HCT116 (cell line): ENCODE measurements at regions not wholly inside any gene's neighbourhood (a gene's known extent, or its start where the extent isn't known, plus 50 kb on each side); places are given as distances from the start of the nearest gene placed in this dataset.

Experiments used
- ATAC-seq: fragments of 200-7000 bp; cut with Tn5 transposase; 2 replicates; pipeline ENCODE4 v1.9.1; 2020; ENCODE audit warnings: mild to moderate bottlenecking, moderate library complexity
- BruUV-seq: library from RNA; stranded (reverse); fragments of 400-500 nt; replicated peaks from 2 replicates; lab custom pipeline; 2021; lab: Mats Ljungman, UMichigan
- CTCF ChIA-PET: fragments of 300-600 bp; sonication (Branson Sonifier 250); formaldehyde crosslinking; loops from one replicate; lab custom pipeline; 2021; ENCODE audit warnings: antibody characterized with exemption; lab: Charles Lee
- POLR2A ChIA-PET: fragments of 300-600, 350-600 bp; sonication (Branson Sonifier 250); formaldehyde crosslinking; loops from one replicate; lab custom pipeline; 2021; ENCODE audit warnings: antibody characterized with exemption; lab: Charles Lee
- RAD21 ChIA-PET, 2 experiments: fragments of 300-600 bp; sonication (Branson Sonifier 250); formaldehyde crosslinking; loops; one replicate each; lab custom pipeline; 2023; ENCODE audit warnings: low total read pairs in 2 of 2; ENCODE audit not compliant: uncharacterized antibody in 2 of 2, unreplicated experiment in 2 of 2, low non-redundant PET in 1 of 2; lab: Charles Lee
- DNase-seq: peaks from one replicate; pipeline ENCODE4 v3.0.0-alpha.2; 2010; ENCODE audit warnings: low read depth, low spot score
- H2AFZ ChIP-seq: fragments of 200-600 bp; shearing (Covaris generic), sonication (generic); 2 replicates; pipeline ENCODE4 v1.6.1; 2017; ENCODE audit warnings: low read depth, mixed run types, mixed read lengths, antibody characterized with exemption, low read length; ENCODE audit not compliant: poor library complexity, severe bottlenecking
- H3K27ac ChIP-seq: 2 replicates; pipeline ENCODE4 v1.5.1; 2012; ENCODE audit warnings: low read depth, low read length
- H3K27me3 ChIP-seq: fragments of 200-600 bp; sonication (generic); 2 replicates; pipeline ENCODE4 v1.6.1; 2016; ENCODE audit warnings: mixed run types, low read length, mixed read lengths; ENCODE audit not compliant: insufficient read depth
- H3K36me3 ChIP-seq, 2 experiments: fragments of 200-500 bp in 1 of 2; fragments of 200-600 bp in 1 of 2; sonication (Bioruptor generic) in 1 of 2; sonication (generic) in 1 of 2; 2 replicates each; pipeline versions ENCODE4 v1.5.1 to v1.6.1; 2014 to 2016; ENCODE audit warnings: low read length in 2 of 2, inconsistent platforms in 1 of 2, mixed read lengths in 1 of 2, mixed run types in 1 of 2; ENCODE audit not compliant: insufficient read depth in 2 of 2, control insufficient read depth in 1 of 2
- H3K4me1 ChIP-seq, 2 experiments: fragments of 200-600 bp in 1 of 2; sonication (generic) in 1 of 2; 2 replicates each; pipeline versions ENCODE4 v1.5.1 to v1.6.1; 2012 to 2017; ENCODE audit warnings: low read length in 2 of 2, inconsistent platforms in 1 of 2, mild to moderate bottlenecking in 1 of 2, mixed read lengths in 1 of 2, mixed run types in 1 of 2, moderate library complexity in 1 of 2; ENCODE audit not compliant: insufficient read depth in 2 of 2, control insufficient read depth in 1 of 2
- H3K4me2 ChIP-seq: fragments of 200-600 bp; sonication (generic); 2 replicates; pipeline ENCODE4 v1.6.1; 2017; ENCODE audit warnings: mixed run types, low read length, mixed read lengths
- H3K4me3 ChIP-seq, 2 experiments: fragments of 200-600 bp in 1 of 2; sonication (generic) in 1 of 2; replicated peaks in 1 of 2; 2 replicates each; pipeline ENCODE4 v1.5.1; 2011 to 2016; ENCODE audit warnings: low read length in 2 of 2, control low read depth in 1 of 2, low read depth in 1 of 2, mild to moderate bottlenecking in 1 of 2, mixed read lengths in 1 of 2, mixed run types in 1 of 2
- H3K79me2 ChIP-seq: fragments of 200-600 bp; sonication (generic); 2 replicates; pipeline ENCODE4 v1.6.1; 2017; ENCODE audit warnings: mild to moderate bottlenecking, mixed run types, low read length, moderate library complexity, mixed read lengths; ENCODE audit not compliant: insufficient read depth
- H3K9ac ChIP-seq: fragments of 200-600 bp; sonication (generic); 2 replicates; pipeline ENCODE4 v1.6.1; 2016; ENCODE audit warnings: low read length, mixed read lengths
- H3K9me2 ChIP-seq: fragments of 200-600 bp; sonication (generic), shearing (Covaris generic); 2 replicates; pipeline ENCODE4 v1.6.1; 2017; ENCODE audit warnings: mixed run types, mild to moderate bottlenecking, moderate library complexity; ENCODE audit not compliant: insufficient read depth
- H3K9me3 ChIP-seq, 2 experiments: fragments of 200-500 bp in 1 of 2; fragments of 200-600 bp in 1 of 2; sonication (Bioruptor generic) in 1 of 2; sonication (generic) in 1 of 2; 2 replicates each; pipeline ENCODE4 v1.6.1; 2014 to 2017; ENCODE audit warnings: low read length in 2 of 2, mixed read lengths in 2 of 2, inconsistent platforms in 1 of 2, low read depth in 1 of 2, mild to moderate bottlenecking in 1 of 2, mixed run types in 1 of 2, moderate library complexity in 1 of 2; ENCODE audit not compliant: control insufficient read depth in 1 of 2, insufficient read depth in 1 of 2
- H4K20me1 ChIP-seq: fragments of 200-600 bp; sonication (generic), shearing (Covaris generic); 2 replicates; pipeline ENCODE4 v1.6.1; 2017; ENCODE audit warnings: mixed run types, mild to moderate bottlenecking, moderate library complexity; ENCODE audit not compliant: insufficient read depth
- CBX3 ChIP-seq: IDR thresholded peaks from 2 replicates; pipeline ENCODE4 v1.6.1; 2012; ENCODE audit warnings: low read depth
- EGR1 ChIP-seq: IDR thresholded peaks from 2 replicates; pipeline ENCODE4 v1.6.1; 2012; ENCODE audit warnings: low read depth
- ELF1 ChIP-seq: IDR thresholded peaks from 2 replicates; pipeline ENCODE4 v1.6.1; 2012; ENCODE audit warnings: low read depth, borderline replicate concordance
- JUND ChIP-seq: IDR thresholded peaks from 2 replicates; pipeline ENCODE4 v1.6.1; 2012
- MAX ChIP-seq: IDR thresholded peaks from 2 replicates; pipeline ENCODE4 v1.6.1; 2012
- POLR2AphosphoS5 ChIP-seq: IDR thresholded peaks from 2 replicates; pipeline ENCODE4 v1.6.1; 2011; ENCODE audit warnings: mild to moderate bottlenecking, low read depth, low read length, moderate library complexity
- SIN3A ChIP-seq: IDR thresholded peaks from 2 replicates; pipeline ENCODE4 v1.6.1; 2012; ENCODE audit warnings: low read depth
- SRF ChIP-seq: IDR thresholded peaks from 2 replicates; pipeline ENCODE4 v1.6.1; 2012; ENCODE audit warnings: low read depth
- YY1 ChIP-seq: IDR thresholded peaks from 2 replicates; pipeline ENCODE4 v1.6.1; 2011; ENCODE audit warnings: low read length, low read depth, moderate library complexity, mild to moderate bottlenecking; ENCODE audit not compliant: insufficient replicate concordance; ENCODE audit errors: extremely low read depth
- ZBTB33 ChIP-seq: IDR thresholded peaks from 2 replicates; pipeline ENCODE4 v1.6.1; 2011; ENCODE audit warnings: mild to moderate bottlenecking, low read length, moderate library complexity; ENCODE audit not compliant: insufficient replicate concordance; ENCODE audit errors: extremely low read depth
- ZFX ChIP-seq: fragments of 450-650 bp; IDR thresholded peaks from 2 replicates; pipeline ENCODE4 v1.6.1; 2017
- ZNF274 ChIP-seq: fragments of 200-500 bp; sonication (Bioruptor generic); IDR thresholded peaks from 2 replicates; pipeline ENCODE4 v1.6.1; 2014; ENCODE audit warnings: mild to moderate bottlenecking, low read depth, low read length, inconsistent platforms
- intact Hi-C: fragments of 100-400 bp; cut with micrococcal nuclease; formaldehyde crosslinking; loops from 2 replicates; pipeline ENCODE4 v1.10.0; 2022

- DNase-seq = no peak
- Histone ChIP-seq H3K27me3 (no peaks in the 10 kb centered on the region), H4K20me1 (no peaks in the 10 kb centered on the region), H3K4me3 (no peak overlapping the region), H2AFZ (no peak overlapping the region), H3K9me2 (no peaks in the 10 kb centered on the region), H3K9ac (no peak overlapping the region), H3K36me3 (no peaks in the 10 kb centered on the region), H3K27ac (no peak overlapping the region)
- BruUV-seq = no TSS peak
- POLR2A ChIA-PET = no interaction called here
- CTCF ChIA-PET = no interaction called here
- TF ChIP-seq POLR2AphosphoS5 (no peak), YY1 (no peak), EGR1 (no peak), CBX3 (no peak), ZBTB33 (no peak), ELF1 (no peak), JUND (no peak), ZFX (no peak), SRF (no peak), ZNF274 (no peak), SIN3A (no peak), MAX (no peak)
- TF ChIP-seq, all 23 proteins: peak for 0
- Histone ChIP-seq H3K4me1 (no peaks in the 10 kb centered on the region), H3K9me3 (peaks cover 4 to 26% of the 10 kb centered on the region in 2 experiments; a peak in 2 of 4 replicates), H3K79me2 (no peaks in the 10 kb centered on the region), H3K4me2 (no peak overlapping the region)
- ATAC-seq = no peak
- intact Hi-C loops = no loop called here
- RAD21 ChIA-PET = no interaction called here
These were observed 430.4 kb upstream of the CHRM3 start for GRCh38 chr1:238955934-238956333.
